ENCODE measurements at regions not wholly inside any gene's neighbourhood (a gene's known extent, or its start where the extent isn't known, plus 50 kb on each side); places are given as distances from the start of the nearest gene placed in this dataset.

GRCh38 chr17:51375771-51376170 is 115.4 kb downstream of the UTP18 start:
- Histone ChIP-seq H3K4me2 (ENCODE audit: low read length) (no peak overlapping the region), H3K9me2 (ENCODE audit: low read depth, low read length) (no peaks in the 10 kb centered on the region), H3K9ac (ENCODE audit: low read length) (no peak overlapping the region), H3F3A (ENCODE audit: insufficient read depth, low read length) (no peaks in the 10 kb centered on the region), H3K4me3 (ENCODE audit: low read depth, low read length, poor library complexity, severe bottlenecking) (no peak overlapping the region), H3K9me3 (ENCODE audit: low read length) (no peaks in the 10 kb centered on the region), H3K79me2 (ENCODE audit: insufficient read depth, low read length) (no peaks in the 10 kb centered on the region), H3K27me3 (ENCODE audit: insufficient read depth, low read length) (no peaks in the 10 kb centered on the region), H2AFZ (ENCODE audit: low read length) (no peak overlapping the region), H3K27ac (ENCODE audit: low read depth, low read length, poor library complexity, severe bottlenecking) (no peak overlapping the region), H4K20me1 (ENCODE audit: insufficient read depth, low read length) (no peaks in the 10 kb centered on the region), H3K36me3 (ENCODE audit: insufficient read depth, low read length) (no peaks in the 10 kb centered on the region), H3K4me1 (ENCODE audit: insufficient read depth, low read length, severe bottlenecking) (peaks cover 9% of the 10 kb centered on the region)
- TF ChIP-seq CTCF (IDR thresholded peaks at IDR 0.05; ENCODE audit: low read length), result no peak
- TF ChIP-seq EZH2 (IDR thresholded peaks at IDR 0.05; ENCODE audit: borderline replicate concordance, low read length), result no peak

- Histone ChIP-seq H3K9me2 (ENCODE audit: low read depth, low read length) (no peaks in the 10 kb centered on the region), H3K4me2 (ENCODE audit: low read length) (no peak overlapping the region), H3K27ac (ENCODE audit: low read depth, low read length, poor library complexity, severe bottlenecking) (no peak overlapping the region), H3K79me2 (ENCODE audit: insufficient read depth, low read length) (no peaks in the 10 kb centered on the region), H3K4me1 (ENCODE audit: insufficient read depth, low read length, severe bottlenecking) (peaks cover 9% of the 10 kb centered on the region), H2AFZ (ENCODE audit: low read length) (no peak overlapping the region), H3F3A (ENCODE audit: insufficient read depth, low read length) (no peaks in the 10 kb centered on the region), H4K20me1 (ENCODE audit: insufficient read depth, low read length) (no peaks in the 10 kb centered on the region), H3K9me3 (ENCODE audit: low read length) (no peaks in the 10 kb centered on the region), H3K9ac (ENCODE audit: low read length) (no peak overlapping the region), H3K36me3 (ENCODE audit: insufficient read depth, low read length) (no peaks in the 10 kb centered on the region), H3K27me3 (ENCODE audit: insufficient read depth, low read length) (no peaks in the 10 kb centered on the region), H3K4me3 (ENCODE audit: low read depth, low read length, poor library complexity, severe bottlenecking) (no peak overlapping the region)
- TF ChIP-seq EZH2 (IDR thresholded peaks at IDR 0.05; ENCODE audit: borderline replicate concordance, low read length) (no peak), CTCF (IDR thresholded peaks at IDR 0.05; ENCODE audit: low read length) (no peak)
Observed at GRCh38 chr17:51376739-51377138, 116.4 kb downstream of the UTP18 start.

GRCh38 chr17:51381262-51381661 is 120.9 kb downstream of the UTP18 start:
- no peak overlapping the region for H3K4me2 ChIP-seq (ENCODE audit: low read length)
- H3K27me3 ChIP-seq (ENCODE audit: insufficient read depth, low read length), result no peaks in the 10 kb centered on the region
- H3K79me2 ChIP-seq (ENCODE audit: insufficient read depth, low read length), result no peaks in the 10 kb centered on the region
- TF ChIP-seq EZH2 (IDR thresholded peaks at IDR 0.05; ENCODE audit: borderline replicate concordance, low read length) (no peak), CTCF (IDR thresholded peaks at IDR 0.05; ENCODE audit: low read length) (no peak)
- H3K9me3 ChIP-seq (ENCODE audit: low read length), result no peaks in the 10 kb centered on the region
- no peaks in the 10 kb centered on the region for H3F3A ChIP-seq (ENCODE audit: insufficient read depth, low read length)
- H3K9ac ChIP-seq (ENCODE audit: low read length), result no peak overlapping the region
- H4K20me1 ChIP-seq (ENCODE audit: insufficient read depth, low read length), result no peaks in the 10 kb centered on the region
- no peak overlapping the region for H3K4me3 ChIP-seq (ENCODE audit: low read depth, low read length, poor library complexity, severe bottlenecking)
- H3K36me3 ChIP-seq (ENCODE audit: insufficient read depth, low read length), result no peaks in the 10 kb centered on the region
- no peaks in the 10 kb centered on the region for H3K4me1 ChIP-seq (ENCODE audit: insufficient read depth, low read length, severe bottlenecking)
- H3K9me2 ChIP-seq (ENCODE audit: low read depth, low read length), result no peaks in the 10 kb centered on the region
- H2AFZ ChIP-seq (ENCODE audit: low read length), result no peak overlapping the region
- H3K27ac ChIP-seq (ENCODE audit: low read depth, low read length, poor library complexity, severe bottlenecking), result no peak overlapping the region
